Sigmoid colon (tissue), 6 donors: ENCODE measurements at regions not wholly inside any gene's neighbourhood (a gene's known extent, or its start where the extent isn't known, plus 50 kb on each side); places are given as distances from the start of the nearest gene placed in this dataset.
A peak's percentile ranks its signal among the peaks of the same experiment; 100 is the strongest.

Experiments used
- DNase-seq: peaks from one replicate; pipeline ENCODE4 v3.0.0-alpha.2; 2019
- H3K27ac ChIP-seq, 4 donors: fragments of 200-600 bp; sonication (generic); one replicate each; pipeline ENCODE4 v1.5.1; 2016 to 2019; ENCODE audit warnings: mild to moderate bottlenecking in 1 of 4
- H3K27me3 ChIP-seq, 3 donors: fragments of 200-600 bp; sonication (generic); one replicate each; pipeline ENCODE4 v1.5.1; 2019; ENCODE audit warnings: mild to moderate bottlenecking in 1 of 3
- H3K36me3 ChIP-seq, 4 donors: fragments of 200-600 bp; sonication (generic); one replicate each; pipeline ENCODE4 v1.5.1; 2016 to 2019
- H3K4me1 ChIP-seq, 4 donors: fragments of 200-600 bp; sonication (generic); one replicate each; pipeline ENCODE4 v1.5.1; 2017 to 2019
- H3K4me3 ChIP-seq, 4 donors: fragments of 200-600 bp; sonication (generic); one replicate each; pipeline ENCODE4 v1.5.1; 2017 to 2019; ENCODE audit warnings: mild to moderate bottlenecking in 2 of 4, moderate library complexity in 1 of 4
- H3K9me3 ChIP-seq, 4 donors: fragments of 200-600 bp in 3 of 4; sonication (generic) in 3 of 4; one replicate each; pipeline versions ENCODE4 v1.5.1 to v1.6.1; 2013 to 2019
- EP300 ChIP-seq, 4 donors: sonication (generic); formaldehyde crosslinking; IDR thresholded peaks; one replicate each; pipeline ENCODE4 v1.6.1; 2017; ENCODE audit warnings: antibody characterized with exemption in 4 of 4
- POLR2A ChIP-seq, 2 donors: fragments of 450-650 bp; IDR thresholded peaks; one replicate each; pipeline ENCODE4 v1.6.1; 2016; ENCODE audit warnings: antibody characterized with exemption in 2 of 2, mild to moderate bottlenecking in 2 of 2, moderate library complexity in 2 of 2
- POLR2AphosphoS5 ChIP-seq, 4 donors: sonication (generic); formaldehyde crosslinking; IDR thresholded peaks; one replicate each; pipeline ENCODE4 v1.6.1; 2017; ENCODE audit warnings: antibody characterized with exemption in 4 of 4
- WGBS, 2 donors: extraction: QIAGEN DNeasy Blood & Tissue Kit; methylation state at CpG; one replicate each; pipeline ENCODE4 v1.1.7; 2013; 5-methylcytosine and 5-hydroxymethylcytosine counted together
- intact Hi-C: fragments of 100-400 bp; cut with DNase I; formaldehyde crosslinking; loops from one replicate; pipeline ENCODE4 v1.15.1; 2023
- TF ChIP-seq, protein P1 (sequence below), 4 experiments: fragments of 450-650 bp in 3 of 4; fragments of 200-600 bp in 1 of 4; IDR thresholded peaks; one replicate each; pipeline ENCODE4 v1.5.1; 2016 to 2019; ENCODE audit warnings: antibody characterized with exemption in 4 of 4, mild to moderate bottlenecking in 3 of 4, moderate library complexity in 2 of 4
- donor health status: healthy with polysubstance abuse.
- donor health status: healthy.

DNA sequence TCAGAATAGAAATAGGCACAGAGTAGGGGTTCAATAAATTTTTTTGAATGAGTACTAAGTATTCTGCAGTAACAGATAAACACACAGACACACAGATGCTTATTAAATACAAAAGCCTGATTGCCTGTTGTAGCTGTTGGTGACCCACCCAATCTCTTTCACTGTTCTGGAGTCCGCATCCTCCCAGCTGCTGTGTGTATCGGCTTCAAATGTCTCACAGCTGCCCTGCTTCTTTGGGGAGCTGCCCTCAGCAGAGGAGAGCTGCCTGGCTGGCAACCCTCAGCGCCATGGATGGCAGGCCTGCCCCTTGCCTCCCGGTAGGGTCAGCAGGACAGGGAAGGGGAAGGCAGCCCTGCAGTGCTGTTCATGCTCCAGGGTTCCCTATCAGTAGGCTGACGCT lies 50.5 kb upstream of the PRNP start:
- Histone ChIP-seq H3K36me3 (no peaks in the 10 kb centered on the region), H3K9me3 (no peaks in the 10 kb centered on the region), H3K4me3 (no peak overlapping the region), H3K27me3 (no peaks in the 10 kb centered on the region), H3K4me1 (peaks cover 0 to 40% (median 12%) of the 10 kb centered on the region in 4 donors), H3K27ac (no peak overlapping the region)
- DNase-seq: no peak
- 87 to 89% methylated on average over 5 of the region's 5 CpGs for WGBS, 2 donors
- TF ChIP-seq POLR2A (IDR thresholded peaks at IDR 0.05) (no peak), POLR2AphosphoS5 (IDR thresholded peaks at IDR 0.05) (no peak), EP300 (IDR thresholded peaks at IDR 0.05) (no peak)
- TF ChIP-seq, protein P1, sequence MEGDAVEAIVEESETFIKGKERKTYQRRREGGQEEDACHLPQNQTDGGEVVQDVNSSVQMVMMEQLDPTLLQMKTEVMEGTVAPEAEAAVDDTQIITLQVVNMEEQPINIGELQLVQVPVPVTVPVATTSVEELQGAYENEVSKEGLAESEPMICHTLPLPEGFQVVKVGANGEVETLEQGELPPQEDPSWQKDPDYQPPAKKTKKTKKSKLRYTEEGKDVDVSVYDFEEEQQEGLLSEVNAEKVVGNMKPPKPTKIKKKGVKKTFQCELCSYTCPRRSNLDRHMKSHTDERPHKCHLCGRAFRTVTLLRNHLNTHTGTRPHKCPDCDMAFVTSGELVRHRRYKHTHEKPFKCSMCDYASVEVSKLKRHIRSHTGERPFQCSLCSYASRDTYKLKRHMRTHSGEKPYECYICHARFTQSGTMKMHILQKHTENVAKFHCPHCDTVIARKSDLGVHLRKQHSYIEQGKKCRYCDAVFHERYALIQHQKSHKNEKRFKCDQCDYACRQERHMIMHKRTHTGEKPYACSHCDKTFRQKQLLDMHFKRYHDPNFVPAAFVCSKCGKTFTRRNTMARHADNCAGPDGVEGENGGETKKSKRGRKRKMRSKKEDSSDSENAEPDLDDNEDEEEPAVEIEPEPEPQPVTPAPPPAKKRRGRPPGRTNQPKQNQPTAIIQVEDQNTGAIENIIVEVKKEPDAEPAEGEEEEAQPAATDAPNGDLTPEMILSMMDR (IDR thresholded peaks at IDR 0.05): no peak
- intact Hi-C loops: no loop called here

DNA sequence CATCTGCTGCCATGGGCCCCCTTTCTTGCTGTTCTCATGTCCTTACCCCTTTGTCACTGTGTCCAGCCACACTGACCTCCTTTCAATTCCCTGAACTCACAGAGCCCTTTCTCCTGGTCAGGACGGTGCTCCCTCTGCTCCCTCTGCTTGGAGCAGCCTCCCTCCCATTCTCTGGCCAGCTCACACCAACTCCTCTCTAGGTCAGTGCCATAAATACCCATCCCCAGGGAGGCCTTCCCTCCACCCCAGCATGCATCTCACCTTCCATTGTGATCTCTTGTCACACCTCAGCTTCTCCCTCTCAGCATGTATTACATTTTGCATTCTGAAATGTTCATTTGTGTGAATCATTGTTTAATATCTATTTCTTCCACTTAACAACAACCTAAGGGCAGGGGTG lies 50.9 kb upstream of the PRNP start:
- H3K27me3 ChIP-seq: no peaks in the 10 kb centered on the region
- H3K4me3 ChIP-seq: no peak overlapping the region
- WGBS, 2 donors: 24 to 53% methylated on average over 1 of the region's 1 CpG
- peaks cover 0 to 44% (median 16%) of the 10 kb centered on the region in 4 donors for H3K4me1 ChIP-seq
- TF ChIP-seq, protein P1 (IDR thresholded peaks at IDR 0.05): no peak
- TF ChIP-seq POLR2AphosphoS5 (IDR thresholded peaks at IDR 0.05) (no peak), EP300 (IDR thresholded peaks at IDR 0.05) (no peak), POLR2A (IDR thresholded peaks at IDR 0.05) (no peak)
- DNase-seq: no peak
- no peaks in the 10 kb centered on the region for H3K9me3 ChIP-seq
- H3K36me3 ChIP-seq: no peaks in the 10 kb centered on the region
- H3K27ac ChIP-seq: no peak overlapping the region
- intact Hi-C loops: no loop called here

DNA sequence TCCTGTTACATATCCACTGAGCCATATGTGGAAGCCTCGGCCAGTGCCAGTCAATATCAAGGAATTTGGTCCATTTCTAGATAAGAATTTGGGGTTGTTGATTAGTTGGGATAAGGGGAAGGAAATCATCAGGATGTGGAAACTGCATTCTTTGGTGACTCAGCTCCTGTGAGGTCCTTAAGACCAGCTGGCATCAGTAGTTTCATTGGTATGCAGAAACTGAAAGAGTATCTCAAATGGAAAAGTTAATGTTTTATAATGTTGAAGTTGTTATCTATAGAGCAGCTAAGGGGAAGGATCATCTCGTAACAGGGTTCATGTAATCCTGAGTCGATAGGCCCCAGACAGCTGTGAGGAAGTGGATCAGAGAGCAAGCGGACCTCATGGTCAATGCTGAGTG lies 52.5 kb upstream of the PRNP start:
- H3K36me3 ChIP-seq: no peaks in the 10 kb centered on the region
- peaks cover 0 to 45% (median 18%) of the 10 kb centered on the region in 4 donors for H3K4me1 ChIP-seq
- no peaks in the 10 kb centered on the region for H3K27me3 ChIP-seq
- no peaks in the 10 kb centered on the region for H3K9me3 ChIP-seq
- no peak for DNase-seq
- intact Hi-C loops: no loop called here
- peak overlapping the region in 1 of 4 donors; percentile 20 for H3K27ac ChIP-seq
- no peak overlapping the region for H3K4me3 ChIP-seq
- 28 to 56% methylated on average over 4 of the region's 4 CpGs for WGBS, 2 donors
- TF ChIP-seq, protein P1 (IDR thresholded peaks at IDR 0.05): no peak

DNA sequence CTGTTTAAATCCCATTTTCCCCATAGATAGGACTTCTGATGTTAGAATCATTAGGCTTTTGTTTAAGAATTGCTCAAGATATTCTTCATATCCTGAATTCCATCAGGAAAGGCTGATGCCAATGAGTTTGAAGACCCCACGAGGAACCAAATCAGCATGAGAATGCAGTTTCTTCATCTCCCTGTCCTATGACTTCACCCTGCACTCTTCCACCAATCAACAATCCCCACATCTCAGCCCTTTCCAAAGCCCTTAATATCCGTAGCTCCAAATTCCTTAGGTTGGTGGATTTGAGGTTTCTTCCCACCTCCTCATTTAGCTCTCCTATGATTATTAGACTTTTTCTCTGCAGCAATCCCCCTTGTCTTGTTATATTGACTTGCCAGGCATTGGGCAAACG lies 52.9 kb upstream of the PRNP start:
- Histone ChIP-seq H3K4me3 (no peak overlapping the region), H3K27ac (peak overlapping the region in 1 of 4 donors; percentile 20), H3K36me3 (no peaks in the 10 kb centered on the region), H3K4me1 (peaks cover 0 to 41% (median 18%) of the 10 kb centered on the region in 4 donors), H3K27me3 (no peaks in the 10 kb centered on the region), H3K9me3 (no peaks in the 10 kb centered on the region)
- WGBS, 2 donors: 63 to 81% methylated on average over 3 of the region's 3 CpGs
- TF ChIP-seq EP300 (IDR thresholded peaks at IDR 0.05) (no peak), POLR2A (IDR thresholded peaks at IDR 0.05) (no peak), POLR2AphosphoS5 (IDR thresholded peaks at IDR 0.05) (no peak)
- TF ChIP-seq, protein P1 (IDR thresholded peaks at IDR 0.05): no peak
- no peak for DNase-seq
- intact Hi-C loops: no loop called here

DNA sequence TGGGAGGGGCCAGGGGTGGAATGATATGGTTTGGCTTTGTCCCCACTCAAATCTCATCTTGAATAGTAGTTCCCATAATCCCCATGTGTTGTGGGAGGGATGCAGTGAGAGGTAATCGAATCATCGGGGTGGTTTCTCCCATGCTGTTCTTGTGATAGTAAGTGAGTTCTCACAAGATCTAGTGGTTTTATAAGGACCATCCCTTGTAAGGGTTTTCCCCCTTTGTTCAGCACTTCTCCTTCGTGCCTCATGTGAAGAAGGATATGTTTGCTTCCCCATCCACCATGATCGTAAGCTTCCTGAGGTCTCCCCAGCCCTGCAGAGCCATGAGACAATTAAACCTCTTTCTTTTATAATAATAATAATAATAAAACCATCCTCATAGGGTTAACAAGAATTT lies 53.4 kb upstream of the PRNP start:
- 75 to 76% methylated on average over 4 of the region's 4 CpGs for WGBS, 2 donors

More for the DNA sequence above, 53.4 kb upstream of the PRNP start:
- Histone ChIP-seq H3K27ac (no peak overlapping the region), H3K36me3 (no peaks in the 10 kb centered on the region), H3K27me3 (no peaks in the 10 kb centered on the region), H3K4me3 (no peak overlapping the region), H3K9me3 (no peaks in the 10 kb centered on the region), H3K4me1 (peaks cover 0 to 36% (median 18%) of the 10 kb centered on the region in 4 donors)
- intact Hi-C loops: no loop called here
- TF ChIP-seq POLR2AphosphoS5 (IDR thresholded peaks at IDR 0.05) (no peak), EP300 (IDR thresholded peaks at IDR 0.05) (no peak), POLR2A (IDR thresholded peaks at IDR 0.05) (no peak)
- TF ChIP-seq, protein P1 (IDR thresholded peaks at IDR 0.05): no peak
- no peak for DNase-seq
